Dedifferentiated amniotic fluid mesenchymal stem cell (primary cell): ENCODE measurements at regions not wholly inside any gene's neighbourhood (a gene's known extent, or its start where the extent isn't known, plus 50 kb on each side); places are given as distances from the start of the nearest gene placed in this dataset.

Experiments
- DNase-seq: peaks from one replicate; pipeline ENCODE4 v3.0.0-alpha.2; 2016; ENCODE audit errors: extremely low spot score

DNA sequence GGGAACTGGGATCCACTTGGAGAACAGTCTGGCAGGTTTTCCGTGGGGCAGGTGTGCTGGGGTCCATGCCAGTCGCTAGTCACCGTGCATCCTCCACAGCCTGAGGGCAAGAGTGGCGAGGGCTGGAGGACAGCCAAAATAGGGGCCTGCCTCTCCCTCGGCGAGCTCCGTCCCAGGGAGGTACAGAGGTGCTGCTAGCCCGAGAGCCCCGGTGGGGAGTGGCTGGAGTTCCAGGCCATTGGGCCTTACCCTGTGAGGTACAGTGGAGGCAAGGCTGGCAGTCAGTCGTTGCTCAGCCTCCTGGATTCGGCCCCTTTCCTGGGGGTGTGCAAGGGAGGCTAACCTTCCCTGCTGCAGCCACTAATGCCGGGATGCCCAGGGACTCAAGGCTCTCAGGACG is 406.6 kb downstream of the CMPK2 start:
- DNase-seq: no peak

DNA sequence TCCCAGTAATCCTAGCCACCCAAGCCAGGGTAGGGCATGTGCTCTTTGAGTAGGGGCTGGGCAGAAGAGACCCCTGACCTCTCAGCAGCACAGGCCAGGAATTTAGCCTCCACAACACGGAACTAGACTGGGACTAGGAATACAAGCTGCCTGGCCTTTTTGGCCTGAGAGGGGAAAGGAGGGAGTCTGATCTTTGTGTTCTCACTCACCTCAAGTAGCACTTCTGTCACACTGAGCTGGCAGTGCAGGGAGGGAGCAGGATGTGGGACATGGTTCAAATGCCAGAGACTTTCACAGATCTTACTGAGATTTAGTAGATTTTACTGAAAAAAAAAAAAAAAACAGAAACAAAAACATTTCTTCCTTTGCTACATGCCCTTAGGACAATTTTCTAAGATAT is 395.2 kb downstream of the CMPK2 start:
- DNase-seq: no peak

DNA sequence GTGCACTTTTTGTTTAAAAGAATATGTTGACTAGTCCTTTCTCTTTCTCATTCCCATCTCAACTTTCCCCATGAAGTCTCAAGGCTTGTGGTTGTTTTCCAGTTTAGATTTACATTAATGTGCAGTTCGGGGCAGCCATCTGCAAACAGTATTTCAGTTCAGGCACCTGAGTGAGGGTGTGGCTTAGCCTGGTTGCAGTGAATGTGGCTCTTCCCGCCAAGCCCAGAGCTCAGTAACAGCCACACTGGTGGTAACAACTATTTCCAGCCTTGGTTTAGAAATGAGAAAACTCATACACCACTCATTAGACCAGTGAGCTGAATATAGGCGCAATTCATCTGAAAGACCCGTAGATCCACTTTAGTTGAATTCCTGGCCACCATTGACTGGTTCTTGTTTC is 394.3 kb downstream of the CMPK2 start:
- no peak for DNase-seq

DNA sequence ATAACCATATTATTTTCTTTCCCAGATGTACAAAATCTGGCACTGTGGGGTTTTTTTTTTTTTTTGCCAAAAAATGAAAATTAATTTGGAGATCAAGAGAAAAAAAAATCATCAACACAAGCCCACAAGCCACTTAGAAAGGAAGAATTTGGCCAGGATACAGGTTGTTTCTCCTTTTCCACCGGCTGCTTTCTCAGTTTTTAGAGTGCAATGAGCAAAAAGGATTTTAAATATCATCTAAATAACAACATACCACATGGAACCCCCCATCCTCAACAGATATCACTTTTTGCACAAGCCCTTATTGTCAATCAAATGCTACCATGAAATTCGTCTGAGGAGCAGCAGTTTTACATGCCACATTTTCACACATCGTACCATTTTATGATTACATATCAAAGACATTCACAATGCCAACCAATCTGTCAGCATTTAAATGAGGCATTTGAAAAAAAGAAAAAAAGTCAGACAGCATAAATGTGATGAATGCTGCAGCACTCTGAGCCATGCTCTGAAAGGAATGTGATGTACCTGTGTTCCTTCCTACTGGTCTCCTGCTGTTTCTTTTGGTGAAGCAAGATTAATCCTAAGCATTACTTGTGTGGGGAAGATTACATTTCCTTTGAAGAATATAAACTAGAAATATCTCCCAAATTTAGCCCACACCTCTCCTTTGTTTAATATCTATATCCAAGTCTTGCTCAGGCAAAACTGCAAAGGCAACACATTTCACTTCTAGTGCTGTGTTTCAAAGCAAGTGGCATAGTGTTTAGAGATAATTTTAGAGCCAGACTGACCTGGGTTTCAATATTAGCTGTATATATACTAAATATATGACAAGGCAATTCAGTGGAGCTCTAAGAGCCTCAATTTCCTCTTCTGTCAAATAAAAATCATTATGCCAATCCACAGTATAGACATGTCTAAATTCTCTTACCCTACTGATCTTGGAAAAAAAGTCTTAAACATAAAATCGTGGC is 391.3 kb downstream of the CMPK2 start:
- DNase-seq: no peak

DNA sequence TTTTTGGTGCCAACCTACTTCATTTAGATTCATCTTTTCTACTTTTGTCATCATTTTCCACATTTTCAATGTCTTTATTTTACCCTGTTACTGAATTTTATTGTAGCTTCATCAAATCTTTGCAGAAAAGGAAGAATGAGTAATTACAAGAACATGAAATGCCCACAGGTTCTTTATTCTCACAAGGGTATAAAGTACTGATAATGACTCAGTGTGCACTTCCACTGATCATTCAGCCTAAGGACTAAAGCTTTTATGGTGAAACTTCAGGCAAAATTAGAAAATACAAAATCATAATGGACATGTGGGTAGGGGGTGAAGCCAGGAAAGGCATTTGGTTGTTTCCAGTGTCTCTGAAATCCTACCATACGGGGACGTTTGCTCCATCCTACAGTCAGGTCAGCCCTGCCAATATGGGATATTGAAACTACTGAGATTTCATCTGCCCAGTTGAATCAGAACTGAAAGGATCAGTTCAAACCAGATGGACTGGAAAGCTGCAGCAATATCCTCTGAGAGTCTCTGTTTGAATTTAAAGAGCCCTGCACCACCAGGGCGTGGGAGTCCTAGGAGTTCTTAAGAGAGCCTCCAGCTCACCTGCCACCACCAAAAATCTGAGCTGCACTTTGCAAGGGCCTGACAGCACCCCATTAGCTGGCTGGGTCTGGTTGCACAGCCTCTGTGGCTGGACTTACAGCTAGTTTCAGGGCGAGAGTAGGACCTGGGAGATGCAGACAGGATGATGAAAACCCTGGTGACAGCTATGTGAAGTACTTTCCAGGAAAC is 390.4 kb downstream of the CMPK2 start:
- DNase-seq: no peak

DNA sequence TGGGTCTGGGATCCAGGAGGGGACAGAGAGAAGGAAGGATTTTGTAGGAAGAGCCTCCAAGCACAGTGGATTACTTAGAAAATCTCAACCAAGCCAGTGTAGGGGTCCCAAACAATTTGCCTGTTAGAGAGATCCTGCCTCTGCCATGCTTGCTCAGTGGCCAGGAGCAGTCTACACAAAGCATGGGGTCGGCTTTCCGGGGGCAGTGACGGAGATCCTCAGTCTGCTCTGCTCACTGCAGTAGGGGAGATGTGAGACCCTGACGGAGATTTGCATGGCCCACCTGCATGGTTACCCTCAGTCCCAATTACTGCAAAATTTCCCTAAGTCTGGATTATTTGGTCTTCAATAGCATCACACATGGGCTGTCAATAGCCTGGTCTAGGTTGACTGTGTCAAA is 385.2 kb downstream of the CMPK2 start:
- no peak for DNase-seq

DNA sequence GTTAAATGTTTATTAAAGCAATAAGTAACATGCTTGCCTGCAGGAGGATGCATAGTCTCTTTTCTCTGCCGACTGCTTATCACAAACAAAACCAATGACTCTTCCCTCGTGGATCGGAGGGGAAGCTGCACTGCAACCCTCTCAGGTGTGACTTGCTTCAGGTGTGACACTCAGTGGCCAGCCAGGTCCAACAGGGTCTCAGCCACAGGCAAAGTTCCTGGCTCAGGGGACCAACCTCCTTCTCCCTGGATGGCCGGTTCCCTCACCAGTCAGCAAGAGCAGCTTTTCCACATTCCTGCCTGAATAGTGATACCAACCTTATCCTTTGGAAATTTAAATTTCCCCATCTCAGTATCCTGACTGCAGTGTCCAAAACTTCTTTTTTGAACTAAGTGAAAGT is 383.5 kb downstream of the CMPK2 start:
- no peak for DNase-seq

DNA sequence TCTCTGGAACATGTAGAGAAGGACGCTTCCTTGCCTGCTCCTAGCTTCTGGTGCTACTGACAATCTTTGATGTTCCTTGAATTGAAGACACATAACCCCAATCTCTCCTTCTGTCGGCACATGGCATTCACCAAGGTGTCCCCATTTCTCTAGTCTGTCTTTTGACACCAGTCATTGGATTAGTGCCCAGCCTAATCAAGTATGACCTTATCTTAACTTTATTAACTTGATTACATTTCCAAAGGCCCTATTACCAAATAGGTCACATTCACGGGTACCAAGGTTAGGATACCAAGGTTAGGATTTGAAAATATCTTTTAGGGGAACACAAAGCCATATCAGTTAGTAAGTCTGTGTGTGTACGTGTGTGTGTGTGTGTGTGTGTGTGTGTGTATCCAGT is 377.9 kb downstream of the CMPK2 start:
- no peak for DNase-seq

DNA sequence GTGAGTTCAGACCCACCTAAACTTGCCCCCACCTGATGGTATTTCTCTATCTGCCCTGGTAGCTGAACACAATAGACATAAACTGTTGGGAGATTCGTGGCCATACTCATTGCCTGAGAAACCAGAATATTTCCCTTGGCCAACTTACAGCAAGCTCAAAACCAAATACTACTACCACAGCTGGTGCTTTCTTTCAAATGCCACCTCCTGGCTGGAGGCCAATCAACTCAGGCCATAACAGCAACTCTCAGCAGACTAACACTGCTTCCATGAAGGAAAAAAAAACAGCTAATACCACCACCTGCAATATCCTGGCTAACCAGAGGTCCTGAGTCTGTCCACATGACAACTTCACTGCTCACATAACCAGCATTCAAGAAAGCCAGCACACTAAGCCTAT is 373.1 kb downstream of the CMPK2 start:
- DNase-seq: no peak

DNA sequence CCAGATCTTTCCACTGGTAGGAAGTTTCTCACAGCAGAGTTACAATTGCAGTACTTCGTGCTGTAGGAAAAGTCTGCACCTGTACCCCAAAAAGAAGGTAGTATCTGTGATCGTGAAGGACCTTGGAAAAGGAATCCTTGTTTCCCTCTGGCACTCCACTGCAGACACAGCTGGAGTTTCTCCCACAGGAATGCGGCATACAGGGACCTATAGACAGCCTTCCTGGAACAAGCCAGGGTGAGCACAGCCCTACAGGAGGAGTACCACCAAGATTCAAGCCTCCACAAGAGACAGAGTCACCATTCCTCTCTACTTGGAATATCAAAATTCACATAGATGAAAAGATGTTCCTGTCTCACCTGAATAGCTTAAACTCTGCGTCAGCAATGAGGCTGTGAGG is 372.4 kb downstream of the CMPK2 start:
- no peak for DNase-seq

DNA sequence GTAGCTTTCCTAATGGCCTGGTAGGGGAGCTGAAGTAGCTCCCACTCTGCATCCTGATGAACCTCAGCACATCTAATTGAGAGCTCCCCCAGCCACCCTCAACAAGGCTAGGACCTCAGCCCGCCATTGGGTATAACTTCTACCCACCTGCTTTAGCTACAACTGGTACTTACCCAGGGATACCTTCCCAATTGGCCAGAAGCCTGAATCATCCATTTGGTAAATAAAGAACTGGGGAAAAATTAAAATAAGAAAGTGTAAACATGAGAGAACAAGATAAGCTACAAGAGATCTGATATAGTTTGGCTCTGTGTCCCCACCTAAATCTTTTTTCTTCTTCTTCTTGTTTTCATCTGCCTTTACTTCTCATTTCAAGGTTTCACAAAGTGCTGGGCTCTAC is 372.0 kb downstream of the CMPK2 start:
- DNase-seq: no peak

DNA sequence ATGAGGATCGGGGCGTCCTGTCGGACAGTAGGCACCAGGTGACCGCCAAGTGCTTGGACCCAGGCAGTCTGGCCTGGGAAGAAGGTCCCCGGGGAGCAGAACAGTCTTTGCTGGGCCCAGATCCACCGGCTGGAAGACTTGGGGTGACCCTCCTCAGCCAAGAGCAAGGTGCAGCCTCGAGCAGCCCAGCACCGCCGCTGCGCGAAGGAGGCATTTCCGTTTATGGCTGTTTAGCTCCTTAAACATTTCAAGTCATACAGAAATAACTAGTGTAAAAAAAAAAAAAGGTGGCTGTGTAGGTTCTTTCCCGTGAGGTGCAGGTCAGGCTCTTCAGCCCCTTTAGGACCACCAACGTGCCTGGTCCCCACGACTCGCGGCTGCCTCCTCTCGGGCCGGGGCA is 370.2 kb downstream of the CMPK2 start:
- no peak for DNase-seq

DNA sequence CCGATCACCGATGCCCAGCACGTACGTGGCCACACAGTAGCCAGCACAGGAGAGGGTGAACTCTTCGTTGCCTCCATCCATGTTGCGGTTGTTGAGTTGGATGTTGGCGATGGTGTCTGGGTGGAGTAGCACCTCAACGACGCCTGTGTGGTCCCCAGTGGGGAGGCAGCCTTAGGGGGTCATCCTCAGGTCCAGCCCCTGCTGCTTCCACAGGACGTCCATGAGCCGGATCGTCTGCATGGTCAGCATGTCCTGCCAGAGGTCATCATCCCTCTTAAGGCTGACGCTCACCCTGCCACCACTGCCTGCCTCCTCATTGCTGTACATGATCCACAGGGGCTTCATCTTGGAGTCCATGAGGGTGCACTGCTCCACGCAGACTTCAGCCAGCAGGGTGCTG is 369.3 kb downstream of the CMPK2 start:
- DNase-seq: no peak

DNA sequence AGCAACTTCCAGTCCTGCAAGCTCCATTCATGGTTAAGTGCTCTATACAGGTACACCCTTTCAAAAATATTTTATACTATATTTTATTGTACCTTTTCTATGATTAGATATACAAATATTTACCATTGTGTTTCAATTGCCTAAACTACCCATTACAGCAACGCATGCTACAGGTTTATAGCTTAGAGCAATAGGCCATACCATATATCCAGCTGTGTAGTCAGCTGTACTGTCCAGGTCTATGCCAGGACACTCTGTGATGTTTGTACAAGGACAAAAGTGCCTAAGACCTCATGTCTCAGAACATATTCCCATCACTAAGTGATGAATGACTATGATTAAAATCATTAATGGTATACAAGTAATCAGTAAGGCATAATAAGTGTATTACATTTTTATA is 368.7 kb downstream of the CMPK2 start:
- no peak for DNase-seq

DNA sequence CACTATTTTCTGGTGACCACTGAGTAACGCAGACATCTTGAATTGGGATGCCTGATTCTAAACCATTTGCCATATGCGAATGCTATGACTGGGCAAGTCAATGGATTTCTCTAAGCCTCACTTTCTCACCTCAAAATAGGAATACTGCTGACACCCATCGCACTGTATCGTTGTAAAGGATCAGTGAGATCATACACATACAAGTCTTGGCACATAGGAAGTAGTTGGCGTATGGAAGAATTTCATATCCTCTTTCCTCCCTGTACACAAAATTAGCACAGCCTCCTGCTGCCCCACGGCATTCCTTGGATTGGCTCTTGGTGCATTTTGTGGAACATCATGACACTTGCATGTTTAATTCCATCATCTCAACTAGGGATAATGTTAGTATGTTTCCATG is 366.9 kb downstream of the CMPK2 start:
- DNase-seq: no peak

DNA sequence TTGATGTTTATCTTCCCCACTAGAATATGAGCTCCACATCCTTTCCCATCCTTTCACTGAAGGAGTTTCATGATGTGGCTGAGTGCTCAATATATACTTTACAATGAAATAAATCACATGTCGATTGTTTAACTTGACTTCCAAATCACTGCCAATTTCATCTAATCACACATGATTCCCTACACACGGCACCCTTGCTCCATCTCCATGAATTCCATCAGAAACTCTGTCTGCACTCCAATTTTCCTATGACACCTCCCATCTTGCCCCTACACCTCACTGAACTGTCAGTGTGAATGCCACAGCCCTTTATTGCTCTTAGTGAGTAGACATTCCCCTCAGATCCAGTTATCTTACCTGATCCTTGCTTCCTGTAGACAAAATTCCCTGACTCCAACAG is 366.0 kb downstream of the CMPK2 start:
- no peak for DNase-seq

DNA sequence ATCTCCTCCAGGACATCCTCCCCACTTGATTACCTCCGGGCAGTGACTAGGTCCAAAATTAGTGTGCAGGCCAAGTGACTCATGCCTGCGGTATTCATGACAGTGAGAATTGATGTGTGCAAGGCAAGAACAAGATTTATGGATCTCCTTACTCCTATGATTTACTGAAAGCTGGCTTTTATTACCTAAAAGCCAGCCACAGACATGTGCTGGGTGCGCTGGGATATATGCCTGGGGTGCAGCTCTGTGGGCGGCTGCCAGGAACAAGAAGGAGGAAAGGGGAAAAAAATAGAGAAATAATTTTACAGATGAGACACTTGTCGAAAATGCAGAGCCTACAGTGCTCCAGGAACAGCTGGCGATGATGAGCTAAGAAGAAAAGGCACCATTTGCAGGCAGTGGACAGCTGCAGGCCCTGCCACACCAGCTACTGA is 359.3 kb downstream of the CMPK2 start:
- peak; percentile 60 for DNase-seq

DNA sequence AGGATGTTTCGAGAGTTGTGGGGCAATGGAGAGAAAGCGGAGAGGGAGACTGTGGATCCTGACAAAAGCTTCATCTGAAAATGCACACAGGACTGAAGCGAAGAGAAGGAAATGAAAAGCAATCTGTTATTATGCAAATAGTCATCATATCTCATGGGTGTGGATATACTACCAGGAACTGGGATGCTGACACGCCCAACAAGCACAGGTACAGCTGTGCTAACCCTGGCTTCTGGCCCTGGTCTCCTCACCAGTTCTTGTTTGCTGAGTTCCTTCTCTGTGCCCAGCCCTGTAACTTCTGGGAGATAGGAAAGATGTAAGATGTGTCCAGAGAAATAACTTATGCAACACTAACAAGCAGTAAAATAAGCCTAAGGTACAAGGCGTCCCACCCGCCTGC is 358.8 kb downstream of the CMPK2 start:
- DNase-seq: no peak

DNA sequence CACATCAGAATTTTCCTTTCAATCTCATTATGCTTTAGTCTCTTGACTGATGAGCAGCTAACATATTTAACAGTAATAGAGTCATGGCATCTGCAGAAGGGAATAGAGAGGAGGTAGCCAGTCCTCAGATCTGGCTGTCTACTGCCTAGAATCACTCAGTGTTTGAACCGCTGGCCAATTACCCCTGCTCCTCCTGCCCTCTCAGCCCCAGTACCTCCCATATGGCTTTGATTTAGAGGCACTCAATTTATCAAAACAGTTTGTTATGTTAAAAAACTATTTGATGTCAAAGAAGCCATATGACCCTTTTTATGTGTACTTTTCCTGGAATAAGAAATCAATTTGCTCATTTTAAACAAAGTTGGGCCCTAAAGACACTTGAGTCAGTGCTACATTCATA is 355.2 kb downstream of the CMPK2 start:
- DNase-seq: no peak

DNA sequence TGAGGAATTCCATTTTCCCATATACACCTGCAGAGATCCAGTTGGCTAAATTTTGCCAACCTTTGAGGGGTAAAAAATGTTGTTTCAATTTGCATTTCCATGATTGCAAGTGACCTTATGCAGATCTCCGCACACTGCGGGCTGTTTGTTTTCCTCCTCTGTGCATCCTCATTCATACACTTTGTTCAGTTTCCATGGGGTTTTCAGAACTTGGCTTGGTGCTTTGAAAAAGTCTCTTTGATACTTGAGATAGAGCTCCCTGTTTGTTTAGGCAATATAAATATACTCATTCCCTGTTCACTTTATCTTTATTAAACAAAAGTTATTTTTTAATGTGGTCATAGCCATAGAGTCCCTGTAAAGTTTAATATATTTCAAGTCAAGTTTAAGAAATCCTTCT is 353.1 kb downstream of the CMPK2 start:
- no peak for DNase-seq

DNA sequence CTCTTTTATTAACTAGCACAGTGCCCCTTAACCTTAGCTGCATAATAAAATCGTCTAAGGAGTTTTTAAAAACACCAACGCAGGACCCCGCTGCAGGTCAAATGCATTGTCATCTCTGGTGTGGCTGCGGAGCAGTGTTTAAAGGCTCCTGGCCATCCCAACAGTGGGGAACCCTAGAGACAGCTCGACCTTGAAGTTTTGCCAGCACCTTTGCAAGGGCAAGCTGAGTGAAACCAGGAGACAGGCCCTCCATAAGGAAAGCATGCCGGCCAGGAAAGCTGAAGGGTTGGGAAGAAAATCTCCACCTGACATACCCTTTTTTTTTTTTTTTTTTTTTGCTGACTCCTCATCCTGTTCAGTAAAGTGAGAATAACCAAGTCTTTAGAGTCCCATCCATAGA is 349.0 kb downstream of the CMPK2 start:
- DNase-seq: no peak

DNA sequence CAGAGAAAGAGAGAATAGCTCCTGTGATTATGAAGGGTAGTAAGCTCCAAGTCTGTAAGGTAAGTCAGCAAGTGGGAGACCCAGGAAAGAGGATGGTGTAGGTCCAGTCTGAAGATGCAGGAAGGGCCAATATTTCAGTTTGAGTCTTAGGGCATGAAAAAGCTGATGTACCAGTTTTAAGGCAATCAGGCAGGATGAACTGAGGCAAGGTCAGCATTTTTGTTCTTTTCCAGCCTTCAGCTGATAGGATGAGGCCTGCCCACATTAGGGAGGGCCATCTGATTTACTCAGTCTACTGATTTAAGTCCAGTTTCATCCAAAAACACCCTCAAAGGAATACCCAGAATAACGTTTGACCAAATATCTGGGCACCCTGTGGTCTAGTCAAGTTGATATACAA is 347.3 kb downstream of the CMPK2 start:
- DNase-seq: no peak

DNA sequence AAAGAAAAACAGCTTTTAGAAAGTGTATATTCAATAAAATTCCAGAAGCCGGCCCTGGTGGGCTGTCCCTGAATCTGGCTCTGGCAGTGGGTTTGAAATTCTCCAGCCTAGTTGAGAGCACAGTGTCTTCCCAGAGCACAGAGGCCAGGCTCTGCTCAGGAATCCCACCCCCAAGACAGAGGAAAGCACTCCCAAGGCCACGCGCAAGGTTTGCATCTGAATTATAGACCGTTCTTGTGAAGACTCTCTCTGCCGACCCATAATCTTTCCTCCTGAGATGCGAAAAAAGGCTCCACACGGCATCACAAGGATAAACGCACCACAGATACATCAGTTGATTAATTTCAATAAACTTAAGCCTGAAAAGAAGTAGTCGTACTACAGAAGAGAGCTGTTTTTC is 342.2 kb downstream of the CMPK2 start:
- no peak for DNase-seq
